GM23338 (cell line): ENCODE measurements at regions not wholly inside any gene's neighbourhood (a gene's known extent, or its start where the extent isn't known, plus 50 kb on each side); places are given as distances from the start of the nearest gene placed in this dataset.

Experiments
- ATAC-seq: fragments of 200-7000 bp; cut with Tn5 transposase; 3 replicates; pipeline ENCODE4 v1.9.1; 2020
- DNase-seq: peaks from one replicate; pipeline ENCODE4 v3.0.0-alpha.2; 2015; ENCODE audit warnings: low spot score
- H2AFZ ChIP-seq: fragments of 200-600 bp; sonication (generic); 2 replicates; pipeline ENCODE4 v1.8.0; 2016; ENCODE audit warnings: antibody characterized with exemption, mild to moderate bottlenecking, moderate library complexity
- H3F3A ChIP-seq: fragments of 200-600 bp; sonication (generic); replicated peaks from 2 replicates; pipeline ENCODE4 v1.8.0; 2017; ENCODE audit warnings: antibody characterized with exemption, mixed run types, low read depth
- H3K27ac ChIP-seq: fragments of 200-600 bp; sonication (generic); 2 replicates; pipeline ENCODE4 v1.6.1; 2016; ENCODE audit warnings: low read depth
- H3K27me3 ChIP-seq: fragments of 200-600 bp; sonication (generic); 2 replicates; pipeline ENCODE4 v1.8.0; 2016; ENCODE audit warnings: mild to moderate bottlenecking, mixed run types, moderate library complexity; ENCODE audit not compliant: insufficient read depth
- H3K36me3 ChIP-seq: fragments of 200-600 bp; sonication (generic); 2 replicates; pipeline ENCODE4 v1.8.0; 2016; ENCODE audit warnings: mild to moderate bottlenecking; ENCODE audit not compliant: insufficient read depth
- H3K4me1 ChIP-seq: fragments of 200-600 bp; sonication (generic); 2 replicates; pipeline ENCODE4 v1.8.0; 2016; ENCODE audit warnings: mild to moderate bottlenecking, moderate library complexity; ENCODE audit not compliant: insufficient read depth
- H3K4me2 ChIP-seq: fragments of 200-600 bp; sonication (generic); 2 replicates; pipeline ENCODE4 v1.7.1; 2017; ENCODE audit warnings: mixed run types
- H3K4me3 ChIP-seq: fragments of 200-600 bp; sonication (generic); 2 replicates; pipeline ENCODE4 v1.6.1; 2016; ENCODE audit warnings: mixed run types
- H3K79me2 ChIP-seq: fragments of 200-600 bp; sonication (generic); replicated peaks from 2 replicates; pipeline ENCODE4 v1.8.0; 2017; ENCODE audit warnings: mild to moderate bottlenecking; ENCODE audit not compliant: insufficient read depth
- H3K9me2 ChIP-seq: fragments of 200-600 bp; sonication (generic); 2 replicates; pipeline ENCODE4 v1.8.0; 2017; ENCODE audit not compliant: insufficient read depth
- H4K20me1 ChIP-seq: fragments of 200-600 bp; sonication (generic); replicated peaks from 2 replicates; pipeline ENCODE4 v1.8.0; 2017; ENCODE audit warnings: mild to moderate bottlenecking; ENCODE audit not compliant: insufficient read depth
- H3K27ac Mint-ChIP-seq: 2 replicates; pipeline ENCODE4 v1.8.0; 2020; ENCODE audit warnings: inconsistent platforms, mild to moderate bottlenecking, moderate library complexity, mixed read lengths
- H3K27me3 Mint-ChIP-seq: 3 replicates; pipeline ENCODE4 v1.8.0; 2022; ENCODE audit warnings: low read depth, mild to moderate bottlenecking, moderate library complexity, mixed read lengths, inconsistent platforms; ENCODE audit not compliant: insufficient read depth, poor library complexity
- H3K36me3 Mint-ChIP-seq: 3 replicates; pipeline ENCODE4 v1.8.0; 2021; ENCODE audit warnings: low read depth, mild to moderate bottlenecking, inconsistent platforms, moderate library complexity, mixed read lengths
- H3K4me1 Mint-ChIP-seq: 3 replicates; pipeline ENCODE4 v1.8.0; 2020; ENCODE audit warnings: mild to moderate bottlenecking, inconsistent platforms, mixed read lengths
- H3K4me3 Mint-ChIP-seq: 3 replicates; pipeline ENCODE4 v1.8.0; 2021; ENCODE audit warnings: moderate library complexity, mild to moderate bottlenecking, inconsistent platforms, mixed read lengths
- H3K9me3 Mint-ChIP-seq: 3 replicates; pipeline ENCODE4 v1.8.0; 2020; ENCODE audit warnings: moderate library complexity, mild to moderate bottlenecking, inconsistent platforms, mixed read lengths
- CTCF ChIP-seq, 2 experiments: fragments of 200-600 bp in 1 of 2; sonication (generic) in 1 of 2; conservative IDR thresholded peaks; 2 replicates each; pipeline versions ENCODE4 v1.5.1 to v1.6.1; 2016 to 2017; ENCODE audit warnings: antibody characterized with exemption in 2 of 2, low read depth in 2 of 2, mild to moderate bottlenecking in 2 of 2, moderate library complexity in 1 of 2
- JUNB ChIP-seq: IDR thresholded peaks from one replicate; pipeline ENCODE4 v1.6.1; 2016; ENCODE audit warnings: antibody characterized with exemption; ENCODE audit not compliant: unreplicated experiment
- NANOG ChIP-seq: IDR thresholded peaks from 2 replicates; pipeline ENCODE4 v1.6.1; 2016; ENCODE audit warnings: antibody characterized with exemption, borderline replicate concordance
- REST ChIP-seq: IDR thresholded peaks from one replicate; pipeline ENCODE4 v1.6.1; 2018; ENCODE audit warnings: antibody characterized with exemption; ENCODE audit not compliant: unreplicated experiment
- ZNF331 ChIP-seq: fragments of 250-450 bp; sonication (Bioruptor Pico); IDR thresholded peaks from 2 replicates; pipeline ENCODE4 v1.5.0; 2020; ENCODE audit warnings: low read depth, mild to moderate bottlenecking, moderate library complexity
- ZNF462 ChIP-seq: fragments of 250-450 bp; sonication (Bioruptor Pico); IDR thresholded peaks from 2 replicates; pipeline ENCODE4 v1.5.0; 2020; ENCODE audit warnings: mild to moderate bottlenecking, moderate library complexity

- Histone ChIP-seq H3K4me3 (no peak overlapping the region), H3K79me2 (no peaks in the 10 kb centered on the region), H3K27ac (no peak overlapping the region), H3K27me3 (no peaks in the 10 kb centered on the region), H3K36me3 (no peaks in the 10 kb centered on the region), H3F3A (no peaks in the 10 kb centered on the region), H3K9me2 (no peaks in the 10 kb centered on the region), H4K20me1 (no peaks in the 10 kb centered on the region), H2AFZ (no peak overlapping the region), H3K4me2 (no peak overlapping the region), H3K4me1 (no peaks in the 10 kb centered on the region)
- Mint-ChIP-seq H3K27me3 (peaks cover 1% of the 10 kb centered on the region), H3K4me1 (no peaks in the 10 kb centered on the region), H3K27ac (no peak overlapping the region), H3K4me3 (no peak overlapping the region), H3K36me3 (no peaks in the 10 kb centered on the region), H3K9me3 (no peaks in the 10 kb centered on the region)
- DNase-seq, result no peak
- TF ChIP-seq ZNF331 (CRISPR knock-in tag), result no peak
- TF ChIP-seq JUNB, result no peak
- ATAC-seq, result no peak
These were observed 68.9 kb upstream of the NDP start for GRCh38 chrX:44042116-44042515.

GRCh38 chrX:44040406-44040805 lies 67.2 kb upstream of the NDP start:
- Histone ChIP-seq H3K9me2 (no peaks in the 10 kb centered on the region), H3K4me1 (no peaks in the 10 kb centered on the region), H2AFZ (no peak overlapping the region), H3K36me3 (no peaks in the 10 kb centered on the region), H3K4me2 (no peak overlapping the region), H3F3A (no peaks in the 10 kb centered on the region), H3K79me2 (no peaks in the 10 kb centered on the region), H3K4me3 (no peak overlapping the region), H3K27me3 (no peaks in the 10 kb centered on the region), H3K27ac (no peak overlapping the region), H4K20me1 (no peaks in the 10 kb centered on the region)
- no peak for DNase-seq
- H3K9me3 Mint-ChIP-seq, result no peaks in the 10 kb centered on the region
- no peak for ATAC-seq
- TF ChIP-seq ZNF331 (CRISPR knock-in tag), result no peak
- TF ChIP-seq REST, result no peak
- TF ChIP-seq ZNF462 (CRISPR knock-in tag), result no peak
- no peak for TF ChIP-seq CTCF (conservative IDR thresholded peaks at IDR 0.05; ENCODE audit: low read depth in 2 of 2)
- no peak for TF ChIP-seq NANOG
- no peaks in the 10 kb centered on the region for H3K4me1 Mint-ChIP-seq
- no peaks in the 10 kb centered on the region for H3K36me3 Mint-ChIP-seq
- no peak overlapping the region for H3K27ac Mint-ChIP-seq
- no peak overlapping the region for H3K4me3 Mint-ChIP-seq
- peaks cover 1% of the 10 kb centered on the region for H3K27me3 Mint-ChIP-seq
